A673 (cell line): ENCODE measurements at regions not wholly inside any gene's neighbourhood (a gene's known extent, or its start where the extent isn't known, plus 50 kb on each side); places are given as distances from the start of the nearest gene placed in this dataset.

Experiments used
- BruUV-seq: library from RNA; stranded (reverse); fragments of 400-500 nt; replicated peaks from 2 replicates; lab custom pipeline; 2021; lab: Mats Ljungman, UMichigan
- CTCF ChIA-PET: fragments of 300-600 bp; sonication (Branson Sonifier 250); formaldehyde crosslinking; loops from one replicate; lab custom pipeline; 2022; ENCODE audit warnings: antibody characterized with exemption; lab: Charles Lee
- POLR2A ChIA-PET: fragments of 300-600 bp; sonication (Branson Sonifier 250); formaldehyde crosslinking; loops from one replicate; lab custom pipeline; 2022; ENCODE audit warnings: antibody characterized with exemption; ENCODE audit not compliant: low non-redundant PET; lab: Charles Lee
- DNase-seq: peaks from one replicate; pipeline ENCODE4 v3.0.0-alpha.2; 2015; ENCODE audit warnings: low spot score
- H3K27ac ChIP-seq: fragments of 200-600 bp; sonication (generic); 2 replicates; pipeline ENCODE4 v1.5.1; 2016; ENCODE audit warnings: mixed run types, low read depth, mild to moderate bottlenecking, mixed read lengths, antibody characterized with exemption, low read length; ENCODE audit not compliant: poor library complexity, severe bottlenecking
- H3K27me3 ChIP-seq: fragments of 200-600 bp; sonication (generic); replicated peaks from 2 replicates; pipeline ENCODE4 v1.6.1; 2017; ENCODE audit warnings: mixed run types, low read depth, mild to moderate bottlenecking, mixed read lengths, antibody characterized with exemption, low read length; ENCODE audit not compliant: insufficient read depth, poor library complexity
- H3K36me3 ChIP-seq: fragments of 200-600 bp; sonication (generic); 2 replicates; pipeline ENCODE4 v1.6.1; 2016; ENCODE audit warnings: mixed run types, mild to moderate bottlenecking, mixed read lengths, antibody characterized with exemption, low read length; ENCODE audit not compliant: insufficient read depth, poor library complexity, severe bottlenecking
- H3K4me1 ChIP-seq: fragments of 200-600 bp; sonication (generic); 2 replicates; pipeline ENCODE4 v1.6.1; 2017; ENCODE audit warnings: mixed run types, mild to moderate bottlenecking, mixed read lengths, antibody characterized with exemption, low read length; ENCODE audit not compliant: insufficient read depth, poor library complexity, severe bottlenecking
- H3K4me3 ChIP-seq: fragments of 200-600 bp; sonication (generic); 2 replicates; pipeline ENCODE4 v1.5.1; 2016; ENCODE audit warnings: low read depth, mixed run types, mild to moderate bottlenecking, mixed read lengths, low read length; ENCODE audit not compliant: poor library complexity, severe bottlenecking
- H3K9me3 ChIP-seq: fragments of 200-600 bp; sonication (generic); 2 replicates; pipeline ENCODE4 v1.6.1; 2016; ENCODE audit warnings: mixed run types, low read depth, mild to moderate bottlenecking, mixed read lengths, antibody characterized with exemption, low read length; ENCODE audit not compliant: poor library complexity, severe bottlenecking
- CTCF ChIP-seq: fragments of 300-800, 200-600 bp; sonication (generic); conservative IDR thresholded peaks from 2 replicates; pipeline ENCODE4 v1.5.1; 2017; ENCODE audit warnings: low read depth, mild to moderate bottlenecking, antibody characterized with exemption, low read length, moderate library complexity, mixed read lengths
- EZH2 ChIP-seq: fragments of 200-600 bp; sonication (generic); IDR thresholded peaks from 2 replicates; pipeline ENCODE4 v1.6.1; 2017; ENCODE audit warnings: borderline replicate concordance, low read depth, mild to moderate bottlenecking, mixed read lengths, antibody characterized with exemption, low read length; ENCODE audit not compliant: poor library complexity, severe bottlenecking
- intact Hi-C: fragments of 100-400 bp; cut with micrococcal nuclease; formaldehyde crosslinking; loops from one replicate; pipeline ENCODE4 v1.10.0; 2022; ENCODE audit not compliant: unreplicated experiment

- Histone ChIP-seq H3K27ac (no peak overlapping the region), H3K27me3 (no peaks in the 10 kb centered on the region), H3K4me3 (no peak overlapping the region), H3K4me1 (no peaks in the 10 kb centered on the region), H3K36me3 (no peaks in the 10 kb centered on the region), H3K9me3 (no peaks in the 10 kb centered on the region)
- ChIA-PET POLR2A (no interaction called here), CTCF (no interaction called here)
- no peak for DNase-seq
- TF ChIP-seq EZH2 = no peak
- TF ChIP-seq CTCF = no peak
- intact Hi-C loops = loop anchor here (5.0 kb wide), 1 partner anchor 208 kb away; no protein-coding TSS in a partner anchor
- no TSS peak for BruUV-seq
Measured at GRCh38 chr4:127194281-127194680, 438.5 kb upstream of the INTU start.

- no TSS peak for BruUV-seq
- intact Hi-C loops = no loop called here
- POLR2A ChIA-PET = no interaction called here
Measured at GRCh38 chr4:127196655-127197352, 436.0 kb upstream of the INTU start.

DNA sequence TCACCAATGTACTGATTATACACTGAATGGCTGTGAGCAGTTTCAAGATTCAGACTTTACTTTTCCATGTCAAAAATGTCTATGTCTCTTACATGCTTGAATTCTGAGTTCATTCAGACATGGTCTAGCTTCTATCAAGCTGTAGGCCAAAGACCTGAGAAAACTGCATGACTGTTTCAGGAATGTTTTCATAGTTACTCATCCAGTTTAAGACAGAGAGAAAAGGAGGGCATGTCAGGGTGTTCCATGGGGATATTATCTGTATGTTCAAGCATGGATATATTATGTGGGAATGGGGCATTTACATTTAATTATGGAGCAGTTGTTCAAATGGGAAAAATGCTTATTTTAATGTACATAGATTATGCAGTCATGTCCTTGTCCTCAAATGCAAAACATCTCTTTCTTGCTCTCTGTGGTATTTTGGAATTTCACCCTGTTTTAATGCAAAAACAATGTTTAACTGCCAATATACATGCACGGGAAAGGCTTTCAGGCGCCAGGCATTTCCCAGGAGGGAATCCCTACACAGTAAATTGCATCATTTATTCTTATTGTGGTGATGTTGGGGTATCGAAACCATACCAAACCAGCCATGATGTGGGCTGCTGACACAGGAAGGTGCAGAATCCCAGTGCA, 429.1 kb upstream of the INTU start:
- TF ChIP-seq CTCF (no peak), EZH2 (no peak)
- Histone ChIP-seq H3K9me3 (no peaks in the 10 kb centered on the region), H3K36me3 (no peaks in the 10 kb centered on the region), H3K27me3 (no peaks in the 10 kb centered on the region), H3K4me3 (no peak overlapping the region), H3K27ac (no peak overlapping the region), H3K4me1 (no peaks in the 10 kb centered on the region)
- no TSS peak for BruUV-seq
- DNase-seq = no peak
- ChIA-PET POLR2A (no interaction called here), CTCF (no interaction called here)
- intact Hi-C loops = no loop called here

More at GRCh38 chr4:127196655-127197352, 436.0 kb upstream of the INTU start:
- Histone ChIP-seq H3K9me3 (no peaks in the 10 kb centered on the region), H3K27ac (no peak overlapping the region), H3K4me3 (no peak overlapping the region), H3K4me1 (no peaks in the 10 kb centered on the region), H3K36me3 (no peaks in the 10 kb centered on the region), H3K27me3 (no peaks in the 10 kb centered on the region)
- TF ChIP-seq CTCF (no peak), EZH2 (no peak)
- CTCF ChIA-PET = no interaction called here
- DNase-seq = no peak
